ENCODE measurements at regions not wholly inside any gene's neighbourhood (a gene's known extent, or its start where the extent isn't known, plus 50 kb on each side); places are given as distances from the start of the nearest gene placed in this dataset.

DNA sequence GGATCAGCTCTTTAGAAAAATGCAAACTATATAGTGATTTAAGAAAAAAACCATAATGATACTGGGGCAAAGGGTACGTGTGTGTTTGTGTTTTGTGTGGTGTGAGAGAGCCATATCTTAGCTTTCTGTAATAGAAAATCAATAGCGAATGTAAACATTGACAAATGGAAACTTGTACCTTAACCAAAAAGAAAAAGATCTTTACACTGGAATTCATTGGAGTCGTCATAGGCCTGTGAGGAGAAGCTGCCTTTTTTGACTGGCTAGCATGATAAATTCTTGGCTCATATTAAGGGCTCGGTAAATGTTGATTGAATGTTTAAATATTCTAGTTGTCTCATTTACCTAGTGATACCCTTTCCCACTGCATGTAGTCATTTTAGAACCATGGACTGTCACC lies 161.8 kb upstream of the ASCC3 start:
- Histone ChIP-seq H3K4me1 (ENCODE audit: control insufficient read depth, insufficient read depth, low read depth, low read length) (no peaks in the 10 kb centered on the region), H3K27me3 (ENCODE audit: control insufficient read depth in 1 of 2, insufficient read depth in 1 of 2, low read length in 2 of 2) (no peaks in the 10 kb centered on the region), H3K9ac (ENCODE audit: low read length) (no peak overlapping the region), H2AK5ac (ENCODE audit: low read length, severe bottlenecking) (no peak overlapping the region), H2BK12ac (ENCODE audit: low read length in 2 of 2) (no peak overlapping the region), H3K36me3 (ENCODE audit: control insufficient read depth in 1 of 2, insufficient read depth in 2 of 2, low read depth in 1 of 2, low read length in 2 of 2) (no peaks in the 10 kb centered on the region), H2BK5ac (ENCODE audit: low read depth, low read length, poor library complexity, severe bottlenecking) (no peak overlapping the region), H2AFZ (ENCODE audit: low read depth, low read length) (no peak overlapping the region), H3K9me3 (ENCODE audit: control insufficient read depth, low read length) (peaks cover 7% of the 10 kb centered on the region), H3K4me2 (ENCODE audit: low read length, poor library complexity, severe bottlenecking) (no peak overlapping the region), H3K4ac (ENCODE audit: low read depth in 1 of 2, low read length in 2 of 2) (no peak overlapping the region), H2BK120ac (ENCODE audit: low read depth, low read length) (no peak overlapping the region), H4K91ac (ENCODE audit: low read length) (no peak overlapping the region), H2BK15ac (ENCODE audit: low read depth, poor library complexity, severe bottlenecking) (no peak overlapping the region), H4K8ac (ENCODE audit: low read length) (no peak overlapping the region), H3K23ac (ENCODE audit: low read length in 2 of 2) (no peak overlapping the region), H3K18ac (ENCODE audit: low read depth in 1 of 2, low read length in 2 of 2) (no peak overlapping the region), H3K14ac (ENCODE audit: low read length in 2 of 2) (no peak overlapping the region), H3K27ac (ENCODE audit: low read length, poor library complexity, severe bottlenecking) (no peak overlapping the region), H3K4me3 (ENCODE audit: insufficient read depth in 1 of 2, low read depth in 1 of 2, low read length in 2 of 2) (no peak overlapping the region), H3K79me1 (replicated peaks; ENCODE audit: low read length, poor library complexity, severe bottlenecking) (no peaks in the 10 kb centered on the region)
- WGBS: 100% methylated on average over 1 of the region's 4 CpGs
- DNase-seq: no peak

DNA sequence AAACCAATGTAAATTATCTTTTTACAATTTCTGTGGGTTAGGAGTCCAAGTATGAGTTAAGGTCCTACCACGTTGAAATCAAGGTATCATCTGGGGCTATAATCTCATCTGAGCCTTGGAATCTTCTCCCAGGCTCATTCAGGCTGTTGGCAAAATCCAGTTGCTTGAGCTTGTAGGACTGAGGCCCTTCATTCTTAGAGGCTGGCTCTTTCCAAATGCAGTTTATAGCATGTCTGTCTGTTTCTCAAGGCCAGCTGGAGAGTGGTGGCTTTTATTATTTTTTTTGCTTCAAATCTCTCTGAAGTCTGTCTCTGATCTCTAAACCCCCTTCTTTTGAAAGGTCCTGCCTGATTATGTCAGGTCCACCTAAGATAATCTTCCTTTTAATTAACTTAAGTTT lies 177.2 kb upstream of the ASCC3 start:
- no peak overlapping the region for H3K9ac ChIP-seq (ENCODE audit: low read length)
- H3K23ac ChIP-seq (ENCODE audit: low read length in 2 of 2): no peak overlapping the region
- H2BK12ac ChIP-seq (ENCODE audit: low read length in 2 of 2): no peak overlapping the region
- no peaks in the 10 kb centered on the region for H3K4me1 ChIP-seq (ENCODE audit: control insufficient read depth, insufficient read depth, low read depth, low read length)
- H3K27ac ChIP-seq (ENCODE audit: low read length, poor library complexity, severe bottlenecking): no peak overlapping the region
- H3K14ac ChIP-seq (ENCODE audit: low read length in 2 of 2): no peak overlapping the region
- H2BK5ac ChIP-seq (ENCODE audit: low read depth, low read length, poor library complexity, severe bottlenecking): no peak overlapping the region
- H3K4me2 ChIP-seq (ENCODE audit: low read length, poor library complexity, severe bottlenecking): no peak overlapping the region
- no peak overlapping the region for H2AFZ ChIP-seq (ENCODE audit: low read depth, low read length)
- no peaks in the 10 kb centered on the region for H3K36me3 ChIP-seq (ENCODE audit: control insufficient read depth in 1 of 2, insufficient read depth in 2 of 2, low read depth in 1 of 2, low read length in 2 of 2)
- H3K18ac ChIP-seq (ENCODE audit: low read depth in 1 of 2, low read length in 2 of 2): no peak overlapping the region
- no peak overlapping the region for H4K8ac ChIP-seq (ENCODE audit: low read length)
- H3K4ac ChIP-seq (ENCODE audit: low read depth in 1 of 2, low read length in 2 of 2): no peak overlapping the region
- H2BK120ac ChIP-seq (ENCODE audit: low read depth, low read length): no peak overlapping the region
- no peak for DNase-seq
- H3K27me3 ChIP-seq (ENCODE audit: control insufficient read depth in 1 of 2, insufficient read depth in 1 of 2, low read length in 2 of 2): no peaks in the 10 kb centered on the region
- 60% methylated on average over 1 of the region's 1 CpG for WGBS
- H2BK15ac ChIP-seq (ENCODE audit: low read depth, poor library complexity, severe bottlenecking): no peak overlapping the region
- H4K91ac ChIP-seq (ENCODE audit: low read length): no peak overlapping the region
- H2AK5ac ChIP-seq (ENCODE audit: low read length, severe bottlenecking): no peak overlapping the region
- no peak overlapping the region for H3K4me3 ChIP-seq (ENCODE audit: insufficient read depth in 1 of 2, low read depth in 1 of 2, low read length in 2 of 2)
- H3K79me1 ChIP-seq (replicated peaks; ENCODE audit: low read length, poor library complexity, severe bottlenecking): no peaks in the 10 kb centered on the region
- peaks cover 13% of the 10 kb centered on the region for H3K9me3 ChIP-seq (ENCODE audit: control insufficient read depth, low read length)

DNA sequence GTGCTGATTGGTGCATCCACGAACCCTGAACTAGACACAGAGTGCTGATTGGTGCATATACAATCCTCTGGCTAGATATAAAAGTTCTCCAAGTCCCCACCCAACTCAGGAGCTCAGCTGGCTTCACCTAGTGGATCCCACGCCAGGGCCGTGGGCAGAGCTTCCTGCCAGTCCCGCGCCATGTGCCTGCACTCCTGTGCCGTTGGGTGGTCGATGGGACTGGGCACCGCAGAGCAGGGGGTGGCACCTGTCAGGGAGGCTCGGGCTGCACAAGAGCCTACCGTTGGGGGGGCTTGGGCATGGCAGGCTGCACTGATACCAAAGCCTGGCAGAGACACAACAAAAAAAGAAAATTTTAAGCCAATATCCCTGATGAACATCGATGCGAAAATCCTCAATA lies 185.4 kb upstream of the ASCC3 start:
- no peak overlapping the region for H3K9ac ChIP-seq (ENCODE audit: low read length)
- no peak for DNase-seq
- H3K4me1 ChIP-seq (ENCODE audit: control insufficient read depth, insufficient read depth, low read depth, low read length): no peaks in the 10 kb centered on the region
- no peaks in the 10 kb centered on the region for H3K79me1 ChIP-seq (replicated peaks; ENCODE audit: low read length, poor library complexity, severe bottlenecking)
- H2BK12ac ChIP-seq (ENCODE audit: low read length in 2 of 2): no peak overlapping the region
- no peak overlapping the region for H3K4me2 ChIP-seq (ENCODE audit: low read length, poor library complexity, severe bottlenecking)
- H2BK15ac ChIP-seq (ENCODE audit: low read depth, poor library complexity, severe bottlenecking): no peak overlapping the region
- no peak overlapping the region for H4K8ac ChIP-seq (ENCODE audit: low read length)
- H3K23ac ChIP-seq (ENCODE audit: low read length in 2 of 2): no peak overlapping the region
- no peak overlapping the region for H3K27ac ChIP-seq (ENCODE audit: low read length, poor library complexity, severe bottlenecking)
- H3K14ac ChIP-seq (ENCODE audit: low read length in 2 of 2): peak overlapping the region in 1 of 2 experiments; percentile 65
- H3K9me3 ChIP-seq (ENCODE audit: control insufficient read depth, low read length): peaks cover 6% of the 10 kb centered on the region
- H2AFZ ChIP-seq (ENCODE audit: low read depth, low read length): no peak overlapping the region
- 95% methylated on average over 12 of the region's 12 CpGs for WGBS
- H3K4me3 ChIP-seq (ENCODE audit: insufficient read depth in 1 of 2, low read depth in 1 of 2, low read length in 2 of 2): no peak overlapping the region
- no peak overlapping the region for H3K4ac ChIP-seq (ENCODE audit: low read depth in 1 of 2, low read length in 2 of 2)
- no peak overlapping the region for H2BK5ac ChIP-seq (ENCODE audit: low read depth, low read length, poor library complexity, severe bottlenecking)
- H2AK5ac ChIP-seq (ENCODE audit: low read length, severe bottlenecking): no peak overlapping the region
- H3K18ac ChIP-seq (ENCODE audit: low read depth in 1 of 2, low read length in 2 of 2): no peak overlapping the region
- no peak overlapping the region for H2BK120ac ChIP-seq (ENCODE audit: low read depth, low read length)
- no peaks in the 10 kb centered on the region for H3K36me3 ChIP-seq (ENCODE audit: control insufficient read depth in 1 of 2, insufficient read depth in 2 of 2, low read depth in 1 of 2, low read length in 2 of 2)
- H4K91ac ChIP-seq (ENCODE audit: low read length): no peak overlapping the region
- H3K27me3 ChIP-seq (ENCODE audit: control insufficient read depth in 1 of 2, insufficient read depth in 1 of 2, low read length in 2 of 2): no peaks in the 10 kb centered on the region

DNA sequence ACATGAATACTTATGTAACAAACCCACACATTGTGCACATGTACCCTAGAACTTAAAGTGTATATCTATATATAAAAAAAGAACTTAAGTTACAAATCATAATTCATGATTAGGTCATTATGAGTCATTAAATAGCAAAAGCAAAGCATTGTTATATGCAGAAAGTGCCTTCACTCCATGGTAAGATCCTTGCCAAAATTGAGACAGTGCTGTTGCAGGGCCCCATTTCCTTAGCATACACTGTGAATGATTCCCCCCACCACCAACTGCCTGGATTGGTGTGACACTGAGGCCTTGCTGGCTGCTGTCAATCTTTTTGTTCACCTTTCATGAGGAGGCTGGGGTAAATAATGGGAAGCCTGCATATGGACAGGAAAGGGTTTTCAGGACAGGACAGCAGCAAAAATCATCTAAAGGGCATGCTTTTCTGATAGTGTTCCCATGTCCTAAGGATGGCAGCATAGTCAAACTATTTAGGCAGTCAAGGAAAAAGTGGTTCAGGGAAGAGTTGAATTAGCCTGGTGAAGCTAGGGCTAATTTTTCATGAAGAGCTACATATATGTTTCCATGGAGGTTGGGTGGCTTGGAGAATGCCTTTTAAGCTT lies 188.2 kb upstream of the ASCC3 start:
- Histone ChIP-seq H3K79me1 (replicated peaks; ENCODE audit: low read length, poor library complexity, severe bottlenecking) (no peaks in the 10 kb centered on the region), H2BK120ac (ENCODE audit: low read depth, low read length) (no peak overlapping the region), H3K27ac (ENCODE audit: low read length, poor library complexity, severe bottlenecking) (no peak overlapping the region), H3K14ac (ENCODE audit: low read length in 2 of 2) (no peak overlapping the region), H2AFZ (ENCODE audit: low read depth, low read length) (no peak overlapping the region), H3K9ac (ENCODE audit: low read length) (no peak overlapping the region), H3K9me3 (ENCODE audit: control insufficient read depth, low read length) (peaks cover 10% of the 10 kb centered on the region), H2BK15ac (ENCODE audit: low read depth, poor library complexity, severe bottlenecking) (no peak overlapping the region), H4K91ac (ENCODE audit: low read length) (no peak overlapping the region), H3K4me2 (ENCODE audit: low read length, poor library complexity, severe bottlenecking) (no peak overlapping the region), H3K4me1 (ENCODE audit: control insufficient read depth, insufficient read depth, low read depth, low read length) (no peaks in the 10 kb centered on the region), H3K27me3 (ENCODE audit: control insufficient read depth in 1 of 2, insufficient read depth in 1 of 2, low read length in 2 of 2) (no peaks in the 10 kb centered on the region), H3K36me3 (ENCODE audit: control insufficient read depth in 1 of 2, insufficient read depth in 2 of 2, low read depth in 1 of 2, low read length in 2 of 2) (no peaks in the 10 kb centered on the region), H2BK12ac (ENCODE audit: low read length in 2 of 2) (no peak overlapping the region), H3K18ac (ENCODE audit: low read depth in 1 of 2, low read length in 2 of 2) (no peak overlapping the region), H2BK5ac (ENCODE audit: low read depth, low read length, poor library complexity, severe bottlenecking) (no peak overlapping the region), H3K4me3 (ENCODE audit: insufficient read depth in 1 of 2, low read depth in 1 of 2, low read length in 2 of 2) (no peak overlapping the region), H2AK5ac (ENCODE audit: low read length, severe bottlenecking) (no peak overlapping the region), H3K23ac (ENCODE audit: low read length in 2 of 2) (no peak overlapping the region), H3K4ac (ENCODE audit: low read depth in 1 of 2, low read length in 2 of 2) (no peak overlapping the region), H4K8ac (ENCODE audit: low read length) (no peak overlapping the region)
- no peak for DNase-seq

Measured in mesenchymal stem cell (in vitro differentiated cells and primary cell).